Mucosa of gallbladder (tissue), 1 donor: ENCODE measurements at regions not wholly inside any gene's neighbourhood (a gene's known extent, or its start where the extent isn't known, plus 50 kb on each side); places are given as distances from the start of the nearest gene placed in this dataset.
"Not testable (repeated sequence)": the region's sequence is repeated elsewhere in the genome, so short reads cannot be mapped to it uniquely, and the experiment has no call there.

ENCODE experiments used
- DNase-seq: peaks from one replicate; pipeline ENCODE4 v3.0.0-alpha.2; 2020; ENCODE audit warnings: low spot score
- donor health status: DM: no; HTN: no; CAD: no.

- no peak for DNase-seq
These were observed 133.2 kb upstream of the CENPW start for GRCh38 chr6:126206504-126207246.

GRCh38 chr6:126210398-126211075 lies 129.4 kb upstream of the CENPW start:
- DNase-seq: no peak

- DNase-seq: no peak
These were observed 122.4 kb upstream of the CENPW start for GRCh38 chr6:126217497-126217896.

DNA sequence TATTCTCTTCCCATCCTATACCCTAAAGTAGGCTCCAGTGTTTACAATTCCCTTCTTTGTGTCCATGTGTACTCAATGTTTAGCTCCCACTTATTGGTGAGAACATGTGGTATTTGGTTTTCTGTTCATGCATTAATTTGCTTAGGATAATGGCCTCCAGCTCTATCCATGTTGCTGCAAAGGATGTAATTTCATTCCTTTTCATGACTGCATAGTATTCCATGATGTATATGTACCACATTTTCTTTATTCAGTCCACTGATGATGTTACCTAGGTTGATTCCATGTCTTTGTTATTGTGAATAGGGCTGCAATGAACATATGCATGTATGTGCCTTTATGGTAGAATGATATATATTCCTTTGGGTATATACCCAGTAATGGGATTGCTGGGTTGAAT lies 119.0 kb upstream of the CENPW start:
- DNase-seq: not testable (repeated sequence)

DNA sequence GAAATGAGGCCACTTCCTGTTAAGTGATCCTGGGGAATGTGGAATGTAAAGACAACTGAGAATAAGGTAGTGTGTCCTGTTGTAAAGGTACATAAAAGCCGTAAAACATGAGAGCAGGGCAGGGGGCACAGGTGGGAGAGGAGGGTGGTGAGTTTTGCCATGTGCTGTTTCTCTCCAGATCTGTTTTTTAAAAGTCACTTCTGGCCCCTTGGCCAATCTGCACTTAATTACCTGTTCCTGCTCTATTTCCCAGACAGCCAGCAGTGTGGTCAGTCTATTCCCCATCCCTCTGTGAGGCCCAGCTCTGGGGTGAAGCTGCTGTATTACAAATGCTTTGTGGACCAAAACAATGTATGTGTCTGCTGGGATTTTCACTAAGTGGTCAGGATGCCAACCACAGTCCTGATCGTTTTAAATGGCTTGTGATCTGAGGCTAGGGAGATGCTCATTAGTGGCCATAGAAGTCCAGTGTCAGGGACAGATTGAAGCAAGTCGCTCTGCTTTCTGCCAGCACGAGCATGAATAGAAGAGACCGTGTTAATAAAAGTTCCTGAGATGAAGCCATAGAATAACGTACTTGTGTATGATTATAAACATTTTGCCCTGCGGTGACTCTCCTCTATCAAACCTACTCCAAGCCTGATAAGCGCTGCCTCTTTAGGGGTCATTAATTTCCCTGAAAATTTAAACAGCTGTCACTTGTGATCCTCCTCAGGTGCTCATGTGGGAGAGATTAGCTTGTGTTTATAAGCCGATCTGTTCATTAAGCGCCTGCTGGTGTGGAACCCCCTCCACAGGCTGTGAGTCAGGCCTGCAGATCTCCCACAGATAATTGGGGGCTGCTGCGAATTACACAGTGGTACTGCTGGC lies 111.8 kb upstream of the CENPW start:
- DNase-seq: no peak

- DNase-seq: no peak
These were observed 107.2 kb upstream of the CENPW start for GRCh38 chr6:126232671-126233070.

- no peak for DNase-seq
These were observed 106.7 kb upstream of the CENPW start for GRCh38 chr6:126233192-126233591.

- DNase-seq: no peak
These were observed 104.6 kb upstream of the CENPW start for GRCh38 chr6:126235363-126235762.

DNA sequence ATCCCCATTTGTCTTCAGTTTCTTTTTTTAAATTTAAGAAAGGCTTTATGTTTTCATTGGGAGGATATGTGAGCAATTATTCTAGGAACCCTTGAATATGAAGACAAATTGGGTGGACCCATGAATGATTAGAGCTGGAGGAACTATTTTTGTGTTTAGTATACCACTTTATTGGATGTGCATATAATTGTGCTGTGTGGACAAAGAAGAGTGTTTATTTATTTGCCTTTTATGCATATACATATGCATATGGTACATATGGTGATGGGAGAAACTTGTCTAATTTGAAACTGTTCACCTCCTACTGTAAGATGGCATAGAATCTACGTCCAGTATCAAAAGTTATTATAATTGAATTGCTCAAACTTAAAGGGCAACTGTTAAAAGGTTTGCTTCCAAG lies 94.8 kb upstream of the CENPW start:
- DNase-seq: no peak

DNA sequence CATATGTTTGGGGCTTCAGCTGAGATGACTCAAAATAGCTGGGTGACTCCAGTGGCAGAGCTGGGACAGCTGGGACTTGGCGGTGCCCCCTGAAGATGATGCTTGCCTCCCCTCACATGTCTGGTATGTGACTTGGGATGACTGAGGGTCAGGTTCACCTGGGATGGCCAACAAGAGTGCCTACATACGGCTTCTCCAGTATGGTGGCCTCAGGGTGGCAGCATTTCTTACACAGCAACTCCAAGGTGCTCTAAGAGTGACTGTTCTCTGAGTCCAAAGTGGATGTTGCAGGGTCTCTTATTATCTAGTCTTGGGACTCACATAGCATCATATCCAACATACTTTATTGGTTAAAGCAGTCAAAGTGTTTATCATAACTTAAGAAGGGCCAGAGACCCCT lies 87.8 kb upstream of the CENPW start:
- DNase-seq: no peak

DNA sequence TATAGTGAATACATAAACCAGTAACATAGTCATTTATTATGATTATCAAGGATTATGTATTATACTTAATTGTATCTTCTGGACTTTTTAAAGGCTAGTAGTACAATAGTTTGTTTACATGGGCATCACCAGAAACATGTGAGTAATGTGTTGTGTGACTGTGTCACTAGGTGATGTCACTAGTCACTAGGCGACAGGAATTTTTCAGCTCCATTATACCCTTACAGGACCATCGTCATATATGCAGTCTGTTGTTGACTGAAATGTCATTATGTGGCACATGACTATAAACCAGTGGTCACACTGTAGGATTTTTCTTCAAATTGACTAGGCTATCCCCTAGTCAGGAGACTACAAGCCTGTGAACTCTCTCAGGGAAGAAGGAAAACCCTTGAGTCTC lies 86.5 kb upstream of the CENPW start:
- no peak for DNase-seq

DNA sequence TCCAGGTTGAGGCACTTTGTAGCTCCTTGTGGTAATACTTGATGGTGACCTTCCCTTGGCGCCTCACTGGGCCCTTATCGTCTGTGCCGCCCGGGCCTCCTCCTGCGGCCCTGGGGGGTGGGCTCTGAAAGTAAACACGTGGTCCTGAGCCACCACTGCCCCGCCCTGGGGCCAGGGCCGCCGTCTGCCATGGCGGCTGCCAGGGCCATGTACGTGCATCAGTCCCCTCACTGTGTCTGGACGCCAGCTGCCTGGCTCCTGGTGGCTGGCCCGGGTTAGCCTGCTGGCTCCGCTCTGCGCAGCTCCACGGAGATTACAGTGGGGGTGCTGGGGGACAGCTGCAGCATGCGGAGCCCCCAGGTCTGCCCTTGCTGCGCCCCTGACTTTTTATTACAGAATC lies 81.8 kb upstream of the CENPW start:
- no peak for DNase-seq

- no peak for DNase-seq
These were observed 78.0 kb upstream of the CENPW start for GRCh38 chr6:126261792-126262421.

DNA sequence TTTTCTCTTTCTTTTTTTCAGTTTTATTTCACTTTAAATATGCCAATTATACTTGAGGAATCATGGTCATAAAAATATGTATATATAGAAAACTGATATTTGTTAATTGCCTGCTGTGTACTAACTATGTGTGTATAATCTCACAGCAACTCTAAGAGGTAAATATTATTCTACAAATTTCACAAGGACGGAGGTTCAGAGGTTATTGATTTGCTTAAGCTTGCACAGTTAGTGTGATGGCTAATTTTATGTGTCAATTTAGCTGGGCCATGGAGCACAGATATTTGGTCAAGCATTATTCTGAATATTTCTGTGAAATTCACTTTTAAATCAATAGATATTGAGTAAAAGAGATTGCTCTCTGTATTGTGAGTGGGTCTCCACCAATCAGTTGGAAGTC lies 75.7 kb upstream of the CENPW start:
- DNase-seq: no peak

- DNase-seq: no peak
These were observed 73.3 kb upstream of the CENPW start for GRCh38 chr6:126266664-126267063.

DNA sequence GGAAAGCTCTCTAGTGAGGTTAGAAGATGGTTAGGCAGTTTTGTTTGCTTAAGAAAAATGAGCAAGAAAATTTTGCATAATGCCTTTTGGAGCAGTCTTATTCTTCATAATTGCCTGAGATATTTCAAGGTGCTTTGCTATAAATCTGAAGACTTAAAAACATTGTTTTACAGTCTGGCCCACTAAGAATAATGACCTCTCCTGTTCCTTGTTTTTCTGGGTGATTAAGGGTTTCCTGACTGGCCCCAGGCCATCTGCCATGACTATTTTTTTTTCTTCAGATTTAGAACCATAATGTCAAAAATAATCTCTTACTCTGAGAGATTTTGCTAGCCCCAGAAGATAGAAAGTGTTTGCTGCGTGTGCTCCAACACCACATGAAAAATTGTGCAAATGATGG lies 72.3 kb upstream of the CENPW start:
- no peak for DNase-seq

DNA sequence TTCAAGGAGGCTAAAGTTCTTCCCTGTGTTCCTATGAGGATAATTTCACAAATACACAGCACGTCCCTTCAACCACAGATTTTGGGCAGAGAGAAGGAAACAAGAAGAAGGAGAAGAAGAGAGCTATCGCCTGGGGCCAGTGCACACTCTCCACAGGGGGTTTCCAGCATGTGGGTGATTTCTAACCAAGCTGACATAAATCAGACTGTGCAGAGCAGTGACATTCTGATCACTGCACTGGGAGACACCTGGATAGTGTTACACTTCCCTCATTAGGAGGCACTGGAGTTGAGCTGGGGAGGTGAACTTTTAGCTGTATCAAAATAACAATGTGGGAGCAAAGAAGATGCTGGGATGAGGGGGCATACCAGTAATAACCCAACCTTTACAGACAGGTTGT lies 71.8 kb upstream of the CENPW start:
- no peak for DNase-seq

GRCh38 chr6:126280287-126280686 lies 59.6 kb upstream of the CENPW start:
- DNase-seq: no peak

- no peak for DNase-seq
These were observed 54.0 kb upstream of the CENPW start for GRCh38 chr6:126285871-126286365.
